GM12878 (cell line): ENCODE measurements at regions not wholly inside any gene's neighbourhood (a gene's known extent, or its start where the extent isn't known, plus 50 kb on each side); places are given as distances from the start of the nearest gene placed in this dataset.

ENCODE experiments used
- ATAC-seq: fragments of 200-7000 bp; cut with Tn5 transposase; 3 replicates; pipeline ENCODE4 v1.9.1; 2020; ENCODE audit warnings: mild to moderate bottlenecking, moderate library complexity
- BruUV-seq: library from RNA; stranded (reverse); fragments of 400-500 nt; replicated peaks from 2 replicates; lab custom pipeline; 2021; lab: Mats Ljungman, UMichigan
- CTCF ChIA-PET: fragments of 300-600 bp; sonication (Branson Sonifier 250); formaldehyde crosslinking; extraction: SDS; loops from one replicate; lab custom pipeline; 2021; ENCODE audit warnings: inconsistent platforms; lab: Yijun Ruan, JAX
- POLR2A ChIA-PET: fragments of 350-600 bp; formaldehyde crosslinking; extraction: SDS; loops from one replicate; lab custom pipeline; 2021; ENCODE audit warnings: inconsistent platforms; lab: Charles Lee
- RAD21 ChIA-PET: fragments of 300-600 bp; sonication (Branson Sonifier 250); formaldehyde crosslinking; loops from one replicate; lab custom pipeline; 2023; ENCODE audit warnings: antibody characterized with exemption; ENCODE audit not compliant: unreplicated experiment; lab: Charles Lee
- SMC1A ChIA-PET: fragments of 300-600 bp; sonication (Branson Sonifier 250); formaldehyde crosslinking; loops from one replicate; lab custom pipeline; 2023; ENCODE audit not compliant: unreplicated experiment, uncharacterized antibody; lab: Charles Lee
- DNase-seq: peaks from one replicate; pipeline ENCODE4 v3.0.0-alpha.2; 2011; ENCODE audit warnings: low read depth, low spot score
- FAIRE-seq: peaks from 3 replicates; lab custom pipeline; 2011; peaks lifted over from hg19 to GRCh38; lab: Jason Lieb, UNC
- H2AFZ ChIP-seq: 2 replicates; pipeline ENCODE4 v1.6.0; 2011; ENCODE audit warnings: low read depth, low read length, control low read depth; ENCODE audit not compliant: control insufficient read depth
- H3K27ac ChIP-seq: 2 replicates; pipeline ENCODE4 v1.5.1; 2011; ENCODE audit warnings: control low read depth; ENCODE audit not compliant: control insufficient read depth, insufficient read depth
- H3K27me3 ChIP-seq, 2 experiments: replicated peaks in 1 of 2; 2 replicates each; pipeline versions ENCODE4 v1.6.0 to v1.6.1; 2011; ENCODE audit warnings: low read length in 1 of 2; ENCODE audit not compliant: control insufficient read depth in 2 of 2, insufficient read depth in 2 of 2
- H3K36me3 ChIP-seq, 2 experiments: 2 replicates each; pipeline ENCODE4 v1.5.1; 2011; ENCODE audit warnings: low read length in 1 of 2; ENCODE audit not compliant: control insufficient read depth in 2 of 2, insufficient read depth in 2 of 2
- H3K4me1 ChIP-seq: 2 replicates; pipeline ENCODE4 v1.6.1; 2011; ENCODE audit warnings: mild to moderate bottlenecking, low read length, moderate library complexity, mixed read lengths; ENCODE audit not compliant: control insufficient read depth, insufficient read depth
- H3K4me2 ChIP-seq: 2 replicates; pipeline ENCODE4 v1.6.0; 2011; ENCODE audit warnings: control low read depth; ENCODE audit not compliant: control insufficient read depth, insufficient read depth
- H3K4me3 ChIP-seq: fragments of 200-600 bp; sonication (generic); 2 replicates; pipeline ENCODE4 v1.5.1; 2016
- H3K79me2 ChIP-seq: 2 replicates; pipeline ENCODE4 v1.6.0; 2011; ENCODE audit warnings: low read length; ENCODE audit not compliant: control insufficient read depth, insufficient read depth
- H3K9ac ChIP-seq: 2 replicates; pipeline ENCODE4 v1.8.0; 2011; ENCODE audit warnings: low read length, control low read depth, mixed read lengths; ENCODE audit not compliant: control insufficient read depth, insufficient read depth
- H3K9me3 ChIP-seq: replicated peaks from 3 replicates; pipeline ENCODE4 v1.5.1; 2011; ENCODE audit warnings: mild to moderate bottlenecking, low read length; ENCODE audit not compliant: control insufficient read depth, insufficient read depth
- H4K20me1 ChIP-seq: 2 replicates; pipeline ENCODE4 v1.6.0; 2011; ENCODE audit not compliant: control insufficient read depth, insufficient read depth
- BRCA1 ChIP-seq: IDR thresholded peaks from 2 replicates; pipeline ENCODE4 v1.6.1; 2011; ENCODE audit warnings: low read depth, low read length, improper control_type of control experiment
- DPF2 ChIP-seq: fragments of 450-650 bp; IDR thresholded peaks from 2 replicates; pipeline ENCODE4 v1.6.1; 2017; ENCODE audit warnings: mild to moderate bottlenecking
- ELK1 ChIP-seq: IDR thresholded peaks from 2 replicates; pipeline ENCODE4 v1.6.1; 2012; ENCODE audit warnings: low read depth, low read length, improper control_type of control experiment
- IKZF2 ChIP-seq, 2 experiments: fragments of 450-650 bp; IDR thresholded peaks; 2 replicates each; pipeline ENCODE4 v1.6.1; 2017; ENCODE audit warnings: mild to moderate bottlenecking in 2 of 2, moderate library complexity in 2 of 2
- NFXL1 ChIP-seq: fragments of 450-650 bp; IDR thresholded peaks from 2 replicates; pipeline ENCODE4 v1.6.1; 2017; ENCODE audit warnings: antibody characterized with exemption, mild to moderate bottlenecking, borderline replicate concordance
- NFYB ChIP-seq: IDR thresholded peaks from 2 replicates; pipeline ENCODE4 v1.6.1; 2011; ENCODE audit warnings: low read depth, mild to moderate bottlenecking, low read length, improper control_type of control experiment, moderate library complexity; ENCODE audit not compliant: insufficient read depth
- NR2F1 ChIP-seq: fragments of 450-650 bp; conservative IDR thresholded peaks from 2 replicates; pipeline ENCODE4 v1.6.1; 2017; ENCODE audit warnings: mild to moderate bottlenecking
- SIX5 ChIP-seq: IDR thresholded peaks from 2 replicates; pipeline ENCODE4 v1.6.1; 2011; ENCODE audit warnings: mild to moderate bottlenecking, low read depth, low read length, moderate library complexity; ENCODE audit not compliant: severe bottlenecking
- TARDBP ChIP-seq: IDR thresholded peaks from 2 replicates; pipeline ENCODE4 v1.6.1; 2016; ENCODE audit warnings: borderline replicate concordance
- USF1 ChIP-seq: IDR thresholded peaks from 2 replicates; pipeline ENCODE4 v1.6.1; 2011; ENCODE audit warnings: borderline replicate concordance, low read depth, mild to moderate bottlenecking, moderate library complexity, mixed read lengths, low read length; ENCODE audit not compliant: insufficient read depth; ENCODE audit errors: extremely low read length
- ZBTB11 ChIP-seq: fragments of 450-650 bp; formaldehyde crosslinking; IDR thresholded peaks from 2 replicates; pipeline ENCODE4 v1.5.0; 2022; ENCODE audit warnings: mild to moderate bottlenecking, missing genetic modification characterization
- ZNF274 ChIP-seq: IDR thresholded peaks from one replicate; pipeline ENCODE4 v1.8.0; 2011; ENCODE audit not compliant: insufficient read length, insufficient read depth
- WGBS: methylation state at CpG from one replicate; pipeline ENCODE4 v1.1.6; 2016; ENCODE audit warnings: low lambda C conversion rate; ENCODE audit not compliant: insufficient replicate concordance, insufficient coverage; ENCODE audit errors: missing lambda C conversion rate; 5-methylcytosine and 5-hydroxymethylcytosine counted together
- in situ Hi-C: fragments of 300-500 bp; cut with MboI; formaldehyde crosslinking; loops from 9 replicates; pipeline ENCODE4 v1.14.3; 2018; ENCODE audit warnings: mixed read lengths
- intact Hi-C: fragments of 100-400 bp; cut with micrococcal nuclease; formaldehyde crosslinking; loops from one replicate; pipeline ENCODE4 v1.14.2; 2022; ENCODE audit not compliant: unreplicated experiment

- WGBS: 24% methylated on average over 6 of the region's 6 CpGs
- no peaks in the 10 kb centered on the region for H3K4me1 ChIP-seq
- no TSS peak for BruUV-seq
- RAD21 ChIA-PET: no interaction called here
- SMC1A ChIA-PET: no interaction called here
- H3K36me3 ChIP-seq: no peaks in the 10 kb centered on the region
- intact Hi-C loops (no loop called here), in situ Hi-C loops (no loop called here)
- H3K79me2 ChIP-seq: no peaks in the 10 kb centered on the region
- H2AFZ ChIP-seq: no peak overlapping the region
- H3K4me2 ChIP-seq: no peak overlapping the region
- TF ChIP-seq USF1: no peak
- TF ChIP-seq NFXL1: no peak
- TF ChIP-seq NFYB: no peak
- no peak for TF ChIP-seq DPF2
- no peak for TF ChIP-seq BRCA1
- no peak for TF ChIP-seq ELK1
- TF ChIP-seq SIX5: no peak
- TF ChIP-seq IKZF2 (IDR thresholded peaks at IDR 0.05): no peak
- no peak for TF ChIP-seq TARDBP
- TF ChIP-seq NR2F1: no peak
- TF ChIP-seq ZNF274: no peak
- TF ChIP-seq ZBTB11: no peak
- DNase-seq (no peak), FAIRE-seq (no peak), ATAC-seq (no peak)
- no peaks in the 10 kb centered on the region for H4K20me1 ChIP-seq
- no peaks in the 10 kb centered on the region for H3K27me3 ChIP-seq
- H3K9me3 ChIP-seq: no peaks in the 10 kb centered on the region
- no peak overlapping the region for H3K27ac ChIP-seq
- POLR2A ChIA-PET: no interaction called here
- CTCF ChIA-PET: no interaction called here
- H3K9ac ChIP-seq: no peak overlapping the region
- no peak overlapping the region for H3K4me3 ChIP-seq
These were observed 714.2 kb downstream of the SLC6A15 start for GRCh38 chr12:84198294-84198946.
